Esophagus muscularis mucosa (tissue), 3 donors: ENCODE measurements at regions not wholly inside any gene's neighbourhood (a gene's known extent, or its start where the extent isn't known, plus 50 kb on each side); places are given as distances from the start of the nearest gene placed in this dataset.

Experiments
- CTCF ChIP-seq, 3 experiments: fragments of 200-600 bp in 2 of 3; fragments of 450-650 bp in 1 of 3; sonication (generic) in 2 of 3; IDR thresholded peaks; one replicate each; pipeline ENCODE4 v1.5.1; 2017 to 2019; ENCODE audit warnings: antibody characterized with exemption in 3 of 3, mild to moderate bottlenecking in 2 of 3, moderate library complexity in 1 of 3
- POLR2A ChIP-seq: fragments of 450-650 bp; IDR thresholded peaks from one replicate; pipeline ENCODE4 v1.6.1; 2017; ENCODE audit warnings: antibody characterized with exemption, moderate library complexity, mild to moderate bottlenecking, low read depth
- POLR2AphosphoS5 ChIP-seq, 2 donors: sonication (generic); formaldehyde crosslinking; IDR thresholded peaks; one replicate each; pipeline ENCODE4 v1.6.1; 2017; ENCODE audit warnings: antibody characterized with exemption in 2 of 2

- TF ChIP-seq CTCF (IDR thresholded peaks at IDR 0.05), result no peak
- TF ChIP-seq POLR2A, result no peak
- TF ChIP-seq POLR2AphosphoS5 (IDR thresholded peaks at IDR 0.05), result no peak
Measured at GRCh38 chr9:109959679-109960078, 179.7 kb downstream of the PALM2AKAP2 start.
